GM12891 (cell line): ENCODE measurements at regions not wholly inside any gene's neighbourhood (a gene's known extent, or its start where the extent isn't known, plus 50 kb on each side); places are given as distances from the start of the nearest gene placed in this dataset.
A peak's percentile ranks its signal among the peaks of the same experiment; 100 is the strongest.

Experiments used
- DNase-seq: peaks from one replicate; pipeline ENCODE4 v3.0.0; 2011; ENCODE audit warnings: low spot score; ENCODE audit not compliant: insufficient read length
- FAIRE-seq: peaks from 2 replicates; lab custom pipeline; 2011; peaks lifted over from hg19 to GRCh38; lab: Jason Lieb, UNC
- PAX5 ChIP-seq: IDR thresholded peaks from 2 replicates; pipeline ENCODE4 v1.6.1; 2011; ENCODE audit warnings: low read length, moderate library complexity, mild to moderate bottlenecking; ENCODE audit not compliant: insufficient read depth, severe bottlenecking
- POLR2A ChIP-seq: IDR thresholded peaks from 2 replicates; pipeline ENCODE4 v1.6.1; 2011; ENCODE audit warnings: low read depth, low read length, control low read depth
- POLR2AphosphoS5 ChIP-seq: IDR thresholded peaks from 2 replicates; pipeline ENCODE4 v1.6.1; 2011; ENCODE audit warnings: low read depth, low read length, control low read depth
- POU2F2 ChIP-seq: IDR thresholded peaks from 2 replicates; pipeline ENCODE4 v1.6.1; 2011; ENCODE audit warnings: low read depth, mild to moderate bottlenecking, control low read depth, low read length, moderate library complexity
- SPI1 ChIP-seq: IDR thresholded peaks from 2 replicates; pipeline ENCODE4 v1.6.1; 2011; ENCODE audit warnings: low read depth, low read length, control low read depth
- TAF1 ChIP-seq: IDR thresholded peaks from 2 replicates; pipeline ENCODE4 v1.6.1; 2011; ENCODE audit warnings: low read depth, low read length, control low read depth

DNA sequence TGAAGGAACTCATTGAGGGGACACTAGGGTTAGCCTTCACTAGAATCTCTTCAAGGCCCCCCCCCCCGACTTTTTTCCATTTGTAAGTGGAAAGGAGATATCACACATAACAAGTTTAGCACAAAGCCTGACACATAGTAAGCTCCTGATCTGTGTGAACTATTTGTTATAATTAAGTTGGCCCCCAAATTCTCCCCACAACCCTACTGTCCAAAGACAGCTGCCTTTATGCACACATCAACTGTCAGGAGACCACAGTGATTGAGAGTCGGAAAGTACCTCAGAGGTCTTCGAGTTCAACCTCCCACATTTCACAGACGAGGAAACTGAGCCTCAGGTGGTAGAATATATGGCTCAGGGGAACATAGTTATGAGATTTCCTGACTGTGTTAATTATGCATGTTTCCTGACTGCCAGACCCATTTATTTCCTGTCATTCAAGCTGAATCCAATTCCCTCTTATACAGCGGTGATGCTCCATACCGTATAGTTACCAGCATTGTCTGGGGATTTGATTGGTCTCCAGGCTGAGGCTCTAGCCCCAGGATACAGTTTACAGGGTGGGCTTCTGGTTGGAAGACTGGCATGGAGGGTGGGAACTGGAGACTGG is 227.4 kb upstream of the CMC1 start:
- DNase-seq (no peak), FAIRE-seq (no peak)
- no peak for TF ChIP-seq POU2F2

DNA sequence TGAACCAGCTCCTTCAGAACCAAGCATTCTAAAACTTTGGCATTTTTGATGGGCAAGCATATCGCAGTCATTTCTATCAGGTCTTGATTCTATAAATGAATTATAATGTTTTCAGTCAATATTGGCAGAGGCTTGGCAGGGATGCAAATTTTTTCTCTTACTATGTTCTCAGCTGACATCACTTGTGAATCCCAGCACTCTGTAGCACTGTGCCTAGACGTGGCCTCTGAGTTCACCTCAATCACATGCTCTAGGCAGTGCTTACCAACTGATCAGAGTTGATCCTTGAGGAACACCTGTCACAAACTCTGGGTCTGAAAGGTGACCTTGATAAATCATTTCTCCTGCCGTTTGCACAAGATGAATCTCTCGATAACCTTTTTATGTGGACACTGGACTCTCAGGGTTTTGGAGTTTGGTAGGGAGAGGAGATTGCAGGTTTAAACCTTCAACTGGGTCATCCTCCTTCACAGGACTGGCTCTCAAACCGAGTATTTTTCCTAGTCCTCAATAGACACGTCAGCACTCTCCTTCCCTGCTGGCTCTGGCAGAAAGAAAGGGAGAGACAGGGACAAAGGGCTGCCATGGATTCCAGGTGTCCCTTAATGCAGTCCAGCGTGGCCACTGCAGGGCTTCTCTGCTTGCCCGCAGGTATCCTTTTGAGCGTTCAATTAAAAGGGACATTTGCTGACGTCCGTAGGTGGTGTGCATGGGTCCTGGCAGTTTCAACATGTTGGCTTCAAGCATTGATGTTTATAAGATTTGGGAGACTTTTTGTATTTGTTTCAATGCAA is 222.3 kb upstream of the CMC1 start:
- FAIRE-seq (no peak), DNase-seq (no peak)
- no peak for TF ChIP-seq POLR2A
- no peak for TF ChIP-seq TAF1
- no peak for TF ChIP-seq PAX5
- TF ChIP-seq SPI1 = no peak
- no peak for TF ChIP-seq POU2F2
- TF ChIP-seq POLR2AphosphoS5 = no peak

DNA sequence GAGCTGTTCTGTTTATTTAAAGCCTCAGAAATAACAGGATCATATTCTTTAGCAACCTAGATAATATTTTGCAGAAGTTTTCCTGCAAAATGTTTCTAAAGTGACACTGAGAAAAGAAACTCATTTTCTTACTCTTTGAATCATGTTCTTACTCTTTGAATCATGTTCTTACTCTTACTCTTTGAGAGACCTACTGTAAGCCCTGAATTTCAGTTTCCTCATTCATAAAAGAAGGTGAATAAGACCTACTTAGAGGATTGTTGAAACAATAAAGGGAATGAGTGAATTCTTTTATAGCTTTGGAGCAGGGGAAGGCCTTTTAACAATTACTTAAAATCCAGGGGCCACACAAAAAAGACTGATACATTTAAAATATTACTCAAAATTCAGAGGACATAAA is 221.7 kb upstream of the CMC1 start:
- DNase-seq (no peak), FAIRE-seq (no peak)
- no peak for TF ChIP-seq TAF1
- no peak for TF ChIP-seq SPI1
- TF ChIP-seq POLR2AphosphoS5 = no peak
- TF ChIP-seq POLR2A = no peak
- TF ChIP-seq POU2F2 = no peak
- no peak for TF ChIP-seq PAX5

DNA sequence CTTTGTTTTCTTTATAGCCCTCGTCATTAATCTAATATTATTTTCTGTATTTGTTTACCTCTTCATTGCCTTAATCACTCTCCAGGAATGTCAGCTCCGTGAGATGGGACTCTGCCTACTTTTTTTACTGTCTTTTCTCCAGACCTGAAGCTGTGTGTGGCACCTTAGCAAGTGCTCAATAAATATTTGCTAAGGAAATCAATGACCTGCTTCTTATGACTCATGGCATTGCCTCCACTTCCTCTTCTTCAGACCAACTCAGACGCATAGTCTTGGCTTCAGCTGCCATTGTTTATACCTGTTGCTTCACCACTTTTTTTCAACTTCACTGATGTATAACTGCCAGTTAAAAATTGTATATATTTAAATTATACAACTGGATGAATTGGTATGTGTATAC is 218.5 kb upstream of the CMC1 start:
- FAIRE-seq = no peak
- TF ChIP-seq SPI1 = peak; percentile 52
- TF ChIP-seq POLR2A = no peak
- no peak for DNase-seq

DNA sequence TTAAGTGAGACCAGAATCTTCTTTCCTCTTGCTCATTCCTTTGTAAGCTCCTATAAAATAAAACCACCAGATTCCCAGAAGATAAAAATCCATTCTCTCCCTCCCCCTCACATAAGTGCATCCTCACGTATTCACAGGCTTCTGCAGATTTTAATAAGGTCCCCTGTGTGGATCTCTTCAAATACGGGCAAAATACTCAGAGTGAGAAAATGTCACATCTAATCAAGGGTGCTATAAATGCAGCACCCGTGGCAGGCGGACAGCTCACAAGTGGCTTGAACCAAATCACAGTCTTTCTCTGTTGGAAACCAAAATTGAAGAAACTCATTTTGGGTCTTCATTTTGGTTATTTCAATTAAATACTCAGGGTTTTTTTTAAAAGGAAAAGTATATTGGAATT is 212.9 kb upstream of the CMC1 start:
- TF ChIP-seq PAX5 (no peak), POU2F2 (no peak), POLR2AphosphoS5 (no peak)
- FAIRE-seq (no peak), DNase-seq (no peak)

DNA sequence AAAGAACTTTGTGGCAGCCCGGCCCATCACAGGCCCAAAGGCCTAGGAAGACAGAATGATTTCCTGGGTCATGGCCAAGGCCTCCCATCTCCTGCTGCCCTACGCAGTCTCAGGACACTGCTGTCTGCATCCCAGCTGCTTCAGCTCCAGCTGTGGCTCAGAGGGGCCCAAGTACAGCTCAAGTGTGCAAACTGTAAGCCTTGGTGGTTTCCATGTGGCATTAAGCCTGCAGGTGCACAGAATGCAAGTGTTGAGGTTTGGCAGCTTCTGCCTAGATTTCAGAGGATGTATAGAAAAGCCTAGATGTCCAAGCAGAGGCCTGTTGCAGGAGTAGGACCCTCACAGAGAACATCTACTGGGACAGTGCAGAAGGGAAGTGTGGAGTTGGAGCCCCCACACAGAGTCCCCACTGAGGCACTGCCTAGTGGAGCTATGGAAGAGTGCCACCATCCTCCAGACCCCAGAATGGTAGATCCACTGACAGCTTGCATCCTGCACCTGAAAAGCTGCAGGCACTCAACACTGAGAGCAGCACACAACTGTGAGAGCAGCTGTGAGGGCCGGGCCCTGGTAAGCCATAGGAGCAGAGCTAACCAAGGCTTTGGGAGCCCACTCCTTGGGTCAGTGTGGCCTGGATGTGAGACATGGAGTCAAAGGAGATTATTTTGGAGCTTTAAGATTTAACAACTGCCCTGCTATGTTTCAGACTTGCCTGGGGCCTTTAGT is 208.2 kb upstream of the CMC1 start:
- TF ChIP-seq SPI1 (no peak), POLR2A (no peak), TAF1 (no peak), POLR2AphosphoS5 (no peak), POU2F2 (no peak), PAX5 (no peak)
- no peak for FAIRE-seq
- DNase-seq = no peak

DNA sequence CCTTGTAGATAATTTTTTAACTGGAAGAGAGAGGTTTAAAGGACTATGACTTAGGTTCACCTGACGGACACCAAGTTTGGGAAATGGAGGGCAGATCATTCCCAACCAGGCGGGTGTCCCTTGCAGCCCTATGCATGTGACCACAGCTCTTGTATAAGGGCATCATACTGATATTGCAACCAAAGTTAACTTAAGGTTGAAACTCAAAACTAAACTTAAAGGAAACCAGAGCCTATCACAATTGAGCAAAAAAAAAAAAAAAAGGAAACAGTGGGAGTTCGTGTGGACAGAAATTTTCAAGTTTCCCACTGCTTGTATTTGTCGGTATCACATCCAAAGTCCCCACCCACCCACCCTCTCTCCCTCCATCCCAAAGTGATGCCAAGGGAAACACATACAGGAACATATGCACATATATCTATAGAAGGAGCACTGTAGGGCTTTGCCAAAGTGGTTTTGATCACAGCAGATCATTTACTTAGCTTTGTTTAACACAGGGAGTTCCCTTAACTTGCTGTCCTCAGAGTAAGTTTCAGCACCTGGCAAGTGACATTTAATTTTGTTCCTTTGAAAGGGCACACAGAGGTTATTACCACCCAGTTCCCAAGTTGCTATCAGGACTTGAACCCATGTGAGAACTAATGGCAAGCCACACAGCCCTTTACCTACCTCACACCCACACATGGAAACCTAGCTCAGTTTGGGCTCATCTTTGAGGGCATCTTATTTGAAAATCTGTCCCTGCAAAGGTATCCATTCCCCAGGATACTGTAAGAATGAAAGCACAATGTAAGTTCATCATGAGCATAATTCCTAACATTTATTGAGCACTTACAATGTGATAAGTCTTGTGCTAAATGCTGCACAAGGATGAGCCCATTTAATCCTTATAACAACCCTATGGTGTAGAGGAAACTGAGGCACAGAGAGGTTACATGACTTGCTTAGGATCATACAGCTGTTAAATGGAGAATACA is 204.5 kb upstream of the CMC1 start:
- DNase-seq (no peak), FAIRE-seq (no peak)

DNA sequence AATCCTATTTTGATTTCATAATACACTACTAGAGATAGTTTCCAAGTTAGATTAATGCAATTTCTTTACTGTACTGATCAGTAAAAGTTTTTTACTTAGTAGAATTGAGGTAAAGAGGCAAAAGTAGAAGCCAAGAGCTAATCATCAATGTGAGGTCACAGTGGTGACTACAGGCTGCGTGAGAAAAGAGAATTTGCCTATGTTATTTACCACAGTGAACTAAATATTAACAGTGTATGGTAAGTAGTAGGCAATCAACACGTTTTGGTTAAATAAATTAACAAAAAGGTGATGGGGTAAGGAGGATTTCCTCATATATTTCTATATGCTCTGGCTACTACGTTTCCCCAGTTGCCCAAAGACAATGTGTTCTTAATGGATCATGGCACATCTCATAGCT is 202.2 kb upstream of the CMC1 start:
- FAIRE-seq = no peak

More for the DNA sequence above, 204.5 kb upstream of the CMC1 start:
- TF ChIP-seq PAX5 (no peak), POLR2AphosphoS5 (no peak), SPI1 (no peak), POU2F2 (no peak), TAF1 (no peak), POLR2A (no peak)

DNA sequence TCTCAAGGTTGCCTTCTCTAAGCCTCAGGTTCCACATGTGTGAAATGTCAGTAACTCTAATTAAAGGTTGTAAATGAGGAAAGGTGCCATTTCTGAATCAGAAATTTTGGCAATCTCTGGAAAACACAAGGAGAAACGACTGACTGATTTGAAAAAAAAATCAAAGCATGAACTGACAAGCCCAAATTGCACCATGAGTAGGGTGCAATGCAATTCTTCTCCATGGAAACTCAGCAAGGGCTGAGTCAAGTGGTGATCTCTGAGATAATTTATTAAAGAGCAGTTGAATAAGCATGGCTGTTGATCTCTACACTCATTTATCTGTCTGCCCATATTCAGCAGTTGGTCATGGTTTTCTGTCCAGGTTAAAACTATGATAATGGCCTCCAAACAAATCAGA is 201.6 kb upstream of the CMC1 start:
- no peak for DNase-seq
- no peak for FAIRE-seq
- no peak for TF ChIP-seq POU2F2
- TF ChIP-seq POLR2AphosphoS5 = no peak
- no peak for TF ChIP-seq SPI1
- TF ChIP-seq POLR2A = no peak
- no peak for TF ChIP-seq PAX5
- no peak for TF ChIP-seq TAF1

More for the DNA sequence above, 202.2 kb upstream of the CMC1 start:
- TF ChIP-seq POLR2AphosphoS5 = no peak
- no peak for TF ChIP-seq POU2F2
- no peak for TF ChIP-seq PAX5
- TF ChIP-seq POLR2A = no peak
- no peak for TF ChIP-seq SPI1
- TF ChIP-seq TAF1 = no peak
- DNase-seq = no peak
